CD14-positive monocyte (primary cell): ENCODE measurements at regions not wholly inside any gene's neighbourhood (a gene's known extent, or its start where the extent isn't known, plus 50 kb on each side); places are given as distances from the start of the nearest gene placed in this dataset.

Source experiments
- DNase-seq, 3 donors: peaks; one replicate each; pipeline ENCODE4 v3.0.0-alpha.2; 2011 to 2022
- H2AFZ ChIP-seq: 2 replicates; pipeline ENCODE4 v1.6.0; 2012; ENCODE audit warnings: mild to moderate bottlenecking, low read depth, low read length, inconsistent platforms; ENCODE audit not compliant: insufficient read depth, poor library complexity, severe bottlenecking
- H3K27ac ChIP-seq, 2 donors: 1 replicate in 1 of 2; 2 replicates in 1 of 2; pipeline ENCODE4 v1.5.1; 2012 to 2013; ENCODE audit warnings: low read length in 2 of 2, control low read depth in 1 of 2, inconsistent platforms in 1 of 2, low read depth in 1 of 2, mild to moderate bottlenecking in 1 of 2
- H3K27me3 ChIP-seq, 2 donors: one replicate each; pipeline versions ENCODE4 v1.6.0 to v1.6.1; 2011 to 2013; ENCODE audit warnings: low read length in 2 of 2; ENCODE audit not compliant: control insufficient read depth in 2 of 2, insufficient read depth in 2 of 2
- H3K36me3 ChIP-seq, 2 donors: replicated peaks in 1 of 2; 1 replicate in 1 of 2; 2 replicates in 1 of 2; pipeline versions ENCODE4 v1.5.1 to v1.6.1; 2012 to 2013; ENCODE audit warnings: low read length in 2 of 2, control low read depth in 1 of 2, inconsistent platforms in 1 of 2, mild to moderate bottlenecking in 1 of 2; ENCODE audit not compliant: insufficient read depth in 2 of 2, control insufficient read depth in 1 of 2
- H3K4me1 ChIP-seq, 2 donors: 1 replicate in 1 of 2; 2 replicates in 1 of 2; pipeline versions ENCODE4 v1.5.1 to v1.6.1; 2012 to 2013; ENCODE audit warnings: low read length in 2 of 2, control low read depth in 1 of 2, inconsistent platforms in 1 of 2, mild to moderate bottlenecking in 1 of 2, moderate library complexity in 1 of 2; ENCODE audit not compliant: insufficient read depth in 2 of 2, control insufficient read depth in 1 of 2
- H3K4me2 ChIP-seq: replicated peaks from 2 replicates; pipeline ENCODE3; 2012; ENCODE audit warnings: low read length, moderate library complexity, mild to moderate bottlenecking; ENCODE audit not compliant: poor library complexity, severe bottlenecking; ENCODE audit errors: extremely low read depth
- H3K4me3 ChIP-seq, 3 experiments: fragments of 200-600 bp in 1 of 3; sonication (generic) in 1 of 3; replicated peaks in 1 of 3; 1 replicate in 2 of 3; 2 replicates in 1 of 3; pipeline ENCODE4 v1.5.1; 2011 to 2013; ENCODE audit warnings: low read length in 3 of 3, mild to moderate bottlenecking in 3 of 3, control low read depth in 2 of 3, low read depth in 2 of 3, inconsistent platforms in 1 of 3, moderate library complexity in 1 of 3
- H3K79me2 ChIP-seq: 2 replicates; pipeline ENCODE4 v1.6.0; 2012; ENCODE audit warnings: mild to moderate bottlenecking, control low read depth, inconsistent platforms, low read length, moderate library complexity; ENCODE audit not compliant: insufficient read depth
- H3K9ac ChIP-seq: 2 replicates; pipeline ENCODE4 v1.6.0; 2017; ENCODE audit warnings: low read length, mild to moderate bottlenecking; ENCODE audit not compliant: insufficient read depth, poor library complexity, severe bottlenecking
- H3K9me3 ChIP-seq, 2 donors: replicated peaks in 1 of 2; 1 replicate in 1 of 2; 2 replicates in 1 of 2; pipeline versions ENCODE4 v1.5.1 to v1.6.1; 2012 to 2013; ENCODE audit warnings: low read length in 2 of 2, control low read depth in 1 of 2; ENCODE audit not compliant: control insufficient read depth in 1 of 2, insufficient read depth in 1 of 2
- H4K20me1 ChIP-seq: 2 replicates; pipeline ENCODE4 v1.6.0; 2012; ENCODE audit warnings: mild to moderate bottlenecking, low read length, control low read depth, moderate library complexity; ENCODE audit not compliant: insufficient read depth
- H3K27ac Mint-ChIP-seq, 7 donors: one replicate each; pipeline ENCODE4 v1.8.0; 2020; ENCODE audit warnings: mild to moderate bottlenecking in 7 of 7, mixed read lengths in 7 of 7, moderate library complexity in 6 of 7, inconsistent platforms in 2 of 7
- H3K27me3 Mint-ChIP-seq, 3 donors: one replicate each; pipeline ENCODE4 v1.8.0; 2021 to 2022; ENCODE audit warnings: low read depth in 3 of 3, mild to moderate bottlenecking in 3 of 3, mixed read lengths in 3 of 3, moderate library complexity in 3 of 3, inconsistent platforms in 1 of 3
- H3K36me3 Mint-ChIP-seq, 2 donors: one replicate each; pipeline ENCODE4 v1.8.0; 2020; ENCODE audit warnings: mixed read lengths in 2 of 2, inconsistent platforms in 1 of 2, mild to moderate bottlenecking in 1 of 2
- H3K4me1 Mint-ChIP-seq: one replicate; pipeline ENCODE4 v1.8.0; 2020; ENCODE audit warnings: mild to moderate bottlenecking, mixed read lengths
- H3K4me3 Mint-ChIP-seq, 2 donors: one replicate each; pipeline ENCODE4 v1.8.0; 2020; ENCODE audit warnings: mild to moderate bottlenecking in 2 of 2, mixed read lengths in 2 of 2, moderate library complexity in 1 of 2
- H3K9me3 Mint-ChIP-seq, 7 donors: one replicate each; pipeline ENCODE4 v1.8.0; 2020 to 2022; ENCODE audit warnings: mixed read lengths in 7 of 7, mild to moderate bottlenecking in 6 of 7, moderate library complexity in 6 of 7, inconsistent platforms in 2 of 7
- WGBS: methylation state at CpG from one replicate; pipeline ENCODE4 v1.1.5; 2013; ENCODE audit warnings: missing lambda C conversion rate; ENCODE audit not compliant: insufficient coverage; 5-methylcytosine and 5-hydroxymethylcytosine counted together
- intact Hi-C, 2 donors: fragments of 100-400 bp; cut with micrococcal nuclease; formaldehyde crosslinking; loops; one replicate each; pipeline versions ENCODE4 v1.15.0 to v1.15.1; 2023
- TF ChIP-seq, protein P1 (sequence below): fragments of 200-600 bp; IDR thresholded peaks from one replicate; pipeline ENCODE4 v1.8.0; 2022; ENCODE audit warnings: antibody characterized with exemption, mild to moderate bottlenecking

DNA sequence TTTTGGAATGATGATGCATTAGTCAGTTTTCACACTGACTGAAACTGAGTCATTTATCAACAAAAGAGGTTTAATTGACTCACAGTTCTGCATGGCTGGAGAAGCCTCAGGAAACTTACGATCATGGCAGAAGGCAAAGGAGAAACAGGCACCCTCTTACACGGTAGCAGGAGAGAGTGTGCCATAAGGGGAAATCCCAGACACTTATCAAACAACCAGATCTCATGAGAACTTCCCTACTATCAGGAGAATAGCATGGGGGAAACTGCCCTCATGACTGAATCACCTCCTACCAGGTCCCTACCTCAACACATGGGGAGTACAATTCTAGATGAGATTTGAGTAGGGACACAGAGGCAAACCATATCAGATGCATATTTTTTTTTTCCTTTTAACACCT, 504.5 kb upstream of the VRK2 start:
- Mint-ChIP-seq H3K9me3 (no peaks in the 10 kb centered on the region), H3K4me1 (no peaks in the 10 kb centered on the region), H3K27ac (peak overlapping the region in 1 of 7 donors; percentile 37), H3K27me3 (peaks cover 0 to 2% (median 0%) of the 10 kb centered on the region in 3 donors), H3K4me3 (no peak overlapping the region), H3K36me3 (no peaks in the 10 kb centered on the region)
- intact Hi-C loops: no loop called here
- H3K79me2 ChIP-seq: no peaks in the 10 kb centered on the region
- no peaks in the 10 kb centered on the region for H3K9me3 ChIP-seq
- no peak overlapping the region for H2AFZ ChIP-seq
- no peak overlapping the region for H3K27ac ChIP-seq
- no peaks in the 10 kb centered on the region for H3K36me3 ChIP-seq
- H3K9ac ChIP-seq: no peak overlapping the region
- H4K20me1 ChIP-seq: no peaks in the 10 kb centered on the region
- no peak overlapping the region for H3K4me2 ChIP-seq
- H3K4me3 ChIP-seq: no peak overlapping the region
- TF ChIP-seq, protein P1, sequence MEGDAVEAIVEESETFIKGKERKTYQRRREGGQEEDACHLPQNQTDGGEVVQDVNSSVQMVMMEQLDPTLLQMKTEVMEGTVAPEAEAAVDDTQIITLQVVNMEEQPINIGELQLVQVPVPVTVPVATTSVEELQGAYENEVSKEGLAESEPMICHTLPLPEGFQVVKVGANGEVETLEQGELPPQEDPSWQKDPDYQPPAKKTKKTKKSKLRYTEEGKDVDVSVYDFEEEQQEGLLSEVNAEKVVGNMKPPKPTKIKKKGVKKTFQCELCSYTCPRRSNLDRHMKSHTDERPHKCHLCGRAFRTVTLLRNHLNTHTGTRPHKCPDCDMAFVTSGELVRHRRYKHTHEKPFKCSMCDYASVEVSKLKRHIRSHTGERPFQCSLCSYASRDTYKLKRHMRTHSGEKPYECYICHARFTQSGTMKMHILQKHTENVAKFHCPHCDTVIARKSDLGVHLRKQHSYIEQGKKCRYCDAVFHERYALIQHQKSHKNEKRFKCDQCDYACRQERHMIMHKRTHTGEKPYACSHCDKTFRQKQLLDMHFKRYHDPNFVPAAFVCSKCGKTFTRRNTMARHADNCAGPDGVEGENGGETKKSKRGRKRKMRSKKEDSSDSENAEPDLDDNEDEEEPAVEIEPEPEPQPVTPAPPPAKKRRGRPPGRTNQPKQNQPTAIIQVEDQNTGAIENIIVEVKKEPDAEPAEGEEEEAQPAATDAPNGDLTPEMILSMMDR: no peak
- H3K4me1 ChIP-seq: no peaks in the 10 kb centered on the region
- DNase-seq: no peak
- no CpG with 5 or more reads among the region's 2 CpGs for WGBS
- no peaks in the 10 kb centered on the region for H3K27me3 ChIP-seq

DNA sequence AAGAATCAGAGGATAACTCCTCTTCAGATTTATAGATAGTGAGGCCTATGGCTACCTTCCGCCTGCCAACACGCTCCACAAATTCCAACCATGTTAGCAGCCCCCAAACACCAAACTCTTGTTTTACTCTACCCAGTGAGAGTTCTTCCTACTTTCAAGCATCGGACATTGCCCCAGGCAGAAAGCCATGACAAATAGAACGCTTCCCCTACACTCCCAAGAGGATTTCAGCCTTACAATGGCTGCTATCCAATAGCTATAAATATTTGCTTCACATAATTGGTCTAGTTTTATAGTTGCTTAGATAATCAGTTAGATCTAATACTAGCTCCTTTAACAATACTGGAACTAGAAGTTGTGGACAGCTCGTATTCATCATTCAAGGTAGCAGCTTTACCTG, 503.4 kb upstream of the VRK2 start:
- Histone ChIP-seq H3K4me3 (no peak overlapping the region), H3K27me3 (no peaks in the 10 kb centered on the region), H3K4me1 (no peaks in the 10 kb centered on the region), H2AFZ (no peak overlapping the region), H4K20me1 (no peaks in the 10 kb centered on the region), H3K9ac (no peak overlapping the region), H3K4me2 (no peak overlapping the region), H3K27ac (no peak overlapping the region), H3K36me3 (no peaks in the 10 kb centered on the region), H3K9me3 (no peaks in the 10 kb centered on the region), H3K79me2 (no peaks in the 10 kb centered on the region)
- H3K4me3 Mint-ChIP-seq: no peak overlapping the region
- peaks cover 0 to 3% (median 0%) of the 10 kb centered on the region in 3 donors for H3K27me3 Mint-ChIP-seq
- peaks cover 0 to 2% (median 0%) of the 10 kb centered on the region in 7 donors for H3K9me3 Mint-ChIP-seq
- TF ChIP-seq, protein P1: no peak
- WGBS: 95% methylated on average over 3 of the region's 5 CpGs
- H3K27ac Mint-ChIP-seq: no peak overlapping the region
- no peaks in the 10 kb centered on the region for H3K4me1 Mint-ChIP-seq
- H3K36me3 Mint-ChIP-seq: no peaks in the 10 kb centered on the region
- DNase-seq: no peak
- intact Hi-C loops: no loop called here
